ENCODE measurements at regions not wholly inside any gene's neighbourhood (a gene's known extent, or its start where the extent isn't known, plus 50 kb on each side); places are given as distances from the start of the nearest gene placed in this dataset.

DNA sequence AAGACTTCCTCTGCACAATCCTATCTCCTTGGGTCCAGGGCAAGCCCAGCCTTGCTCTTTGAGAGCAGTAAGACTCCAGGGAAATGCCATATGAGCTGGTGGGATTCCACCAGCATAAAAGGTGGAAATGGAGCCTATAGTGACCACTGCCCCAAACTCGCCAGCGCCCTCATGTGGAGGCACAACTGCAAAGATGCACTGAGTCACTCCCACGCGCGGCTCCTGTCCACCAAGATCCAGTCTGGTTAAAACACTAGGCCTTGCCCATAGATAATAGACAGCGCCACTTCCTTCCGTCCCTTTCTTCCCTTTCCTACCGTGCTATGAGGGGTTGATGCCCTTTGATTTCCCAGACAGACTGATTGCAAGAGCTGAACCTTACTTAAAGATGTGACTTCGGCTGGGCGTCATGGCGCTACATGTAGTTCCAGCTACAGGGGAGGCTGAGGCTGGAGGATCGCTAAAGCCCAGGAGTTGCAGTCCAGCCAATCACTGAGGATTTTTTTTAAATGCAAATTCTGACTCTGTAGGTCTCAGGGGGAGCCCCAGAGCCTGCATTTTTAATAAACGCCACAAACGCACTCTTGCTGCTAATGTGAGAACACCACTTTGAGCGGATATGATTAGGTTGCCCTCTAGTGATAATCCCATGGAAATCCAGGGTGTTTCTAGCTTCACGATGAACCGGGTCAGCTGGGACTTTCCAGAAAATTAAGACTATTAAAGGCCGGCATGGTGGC, 136.5 kb downstream of the EPC1 start (continued):
- TF ChIP-seq, protein P1, sequence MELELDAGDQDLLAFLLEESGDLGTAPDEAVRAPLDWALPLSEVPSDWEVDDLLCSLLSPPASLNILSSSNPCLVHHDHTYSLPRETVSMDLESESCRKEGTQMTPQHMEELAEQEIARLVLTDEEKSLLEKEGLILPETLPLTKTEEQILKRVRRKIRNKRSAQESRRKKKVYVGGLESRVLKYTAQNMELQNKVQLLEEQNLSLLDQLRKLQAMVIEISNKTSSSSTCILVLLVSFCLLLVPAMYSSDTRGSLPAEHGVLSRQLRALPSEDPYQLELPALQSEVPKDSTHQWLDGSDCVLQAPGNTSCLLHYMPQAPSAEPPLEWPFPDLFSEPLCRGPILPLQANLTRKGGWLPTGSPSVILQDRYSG (tag; conservative IDR thresholded peaks at IDR 0.05; ENCODE audit: low read depth): no peak
- TF ChIP-seq KAT2B (IDR thresholded peaks at IDR 0.05; ENCODE audit: low read depth, low read length) (no peak), KDM2B (CRISPR knock-in tag; IDR thresholded peaks at IDR 0.05) (no peak), ESRRB (CRISPR knock-in tag; IDR thresholded peaks at IDR 0.05; ENCODE audit: borderline replicate concordance) (no peak), ZC3H11A (IDR thresholded peaks at IDR 0.05; ENCODE audit: low read depth, low read length) (no peak), EGR1 (conservative IDR thresholded peaks at IDR 0.05) (peak; percentile 55), ZNF764 (CRISPR knock-in tag; IDR thresholded peaks at IDR 0.05; ENCODE audit: low read depth) (no peak), JUND (IDR thresholded peaks at IDR 0.05; ENCODE audit: borderline replicate concordance, low read depth, low read length) (no peak; the same call in 1 of the 2 replicates), JUND (tag; IDR thresholded peaks at IDR 0.05; ENCODE audit: borderline replicate concordance, low read depth, low read length) (0 out of 3 replicates have a peak, but pooled peaks have one; percentile 19)
- TF ChIP-seq, protein P2, sequence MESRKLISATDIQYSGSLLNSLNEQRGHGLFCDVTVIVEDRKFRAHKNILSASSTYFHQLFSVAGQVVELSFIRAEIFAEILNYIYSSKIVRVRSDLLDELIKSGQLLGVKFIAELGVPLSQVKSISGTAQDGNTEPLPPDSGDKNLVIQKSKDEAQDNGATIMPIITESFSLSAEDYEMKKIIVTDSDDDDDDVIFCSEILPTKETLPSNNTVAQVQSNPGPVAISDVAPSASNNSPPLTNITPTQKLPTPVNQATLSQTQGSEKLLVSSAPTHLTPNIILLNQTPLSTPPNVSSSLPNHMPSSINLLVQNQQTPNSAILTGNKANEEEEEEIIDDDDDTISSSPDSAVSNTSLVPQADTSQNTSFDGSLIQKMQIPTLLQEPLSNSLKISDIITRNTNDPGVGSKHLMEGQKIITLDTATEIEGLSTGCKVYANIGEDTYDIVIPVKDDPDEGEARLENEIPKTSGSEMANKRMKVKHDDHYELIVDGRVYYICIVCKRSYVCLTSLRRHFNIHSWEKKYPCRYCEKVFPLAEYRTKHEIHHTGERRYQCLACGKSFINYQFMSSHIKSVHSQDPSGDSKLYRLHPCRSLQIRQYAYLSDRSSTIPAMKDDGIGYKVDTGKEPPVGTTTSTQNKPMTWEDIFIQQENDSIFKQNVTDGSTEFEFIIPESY (CRISPR knock-in tag; IDR thresholded peaks at IDR 0.05): peak; percentile 90
- TF ChIP-seq, protein P3, sequence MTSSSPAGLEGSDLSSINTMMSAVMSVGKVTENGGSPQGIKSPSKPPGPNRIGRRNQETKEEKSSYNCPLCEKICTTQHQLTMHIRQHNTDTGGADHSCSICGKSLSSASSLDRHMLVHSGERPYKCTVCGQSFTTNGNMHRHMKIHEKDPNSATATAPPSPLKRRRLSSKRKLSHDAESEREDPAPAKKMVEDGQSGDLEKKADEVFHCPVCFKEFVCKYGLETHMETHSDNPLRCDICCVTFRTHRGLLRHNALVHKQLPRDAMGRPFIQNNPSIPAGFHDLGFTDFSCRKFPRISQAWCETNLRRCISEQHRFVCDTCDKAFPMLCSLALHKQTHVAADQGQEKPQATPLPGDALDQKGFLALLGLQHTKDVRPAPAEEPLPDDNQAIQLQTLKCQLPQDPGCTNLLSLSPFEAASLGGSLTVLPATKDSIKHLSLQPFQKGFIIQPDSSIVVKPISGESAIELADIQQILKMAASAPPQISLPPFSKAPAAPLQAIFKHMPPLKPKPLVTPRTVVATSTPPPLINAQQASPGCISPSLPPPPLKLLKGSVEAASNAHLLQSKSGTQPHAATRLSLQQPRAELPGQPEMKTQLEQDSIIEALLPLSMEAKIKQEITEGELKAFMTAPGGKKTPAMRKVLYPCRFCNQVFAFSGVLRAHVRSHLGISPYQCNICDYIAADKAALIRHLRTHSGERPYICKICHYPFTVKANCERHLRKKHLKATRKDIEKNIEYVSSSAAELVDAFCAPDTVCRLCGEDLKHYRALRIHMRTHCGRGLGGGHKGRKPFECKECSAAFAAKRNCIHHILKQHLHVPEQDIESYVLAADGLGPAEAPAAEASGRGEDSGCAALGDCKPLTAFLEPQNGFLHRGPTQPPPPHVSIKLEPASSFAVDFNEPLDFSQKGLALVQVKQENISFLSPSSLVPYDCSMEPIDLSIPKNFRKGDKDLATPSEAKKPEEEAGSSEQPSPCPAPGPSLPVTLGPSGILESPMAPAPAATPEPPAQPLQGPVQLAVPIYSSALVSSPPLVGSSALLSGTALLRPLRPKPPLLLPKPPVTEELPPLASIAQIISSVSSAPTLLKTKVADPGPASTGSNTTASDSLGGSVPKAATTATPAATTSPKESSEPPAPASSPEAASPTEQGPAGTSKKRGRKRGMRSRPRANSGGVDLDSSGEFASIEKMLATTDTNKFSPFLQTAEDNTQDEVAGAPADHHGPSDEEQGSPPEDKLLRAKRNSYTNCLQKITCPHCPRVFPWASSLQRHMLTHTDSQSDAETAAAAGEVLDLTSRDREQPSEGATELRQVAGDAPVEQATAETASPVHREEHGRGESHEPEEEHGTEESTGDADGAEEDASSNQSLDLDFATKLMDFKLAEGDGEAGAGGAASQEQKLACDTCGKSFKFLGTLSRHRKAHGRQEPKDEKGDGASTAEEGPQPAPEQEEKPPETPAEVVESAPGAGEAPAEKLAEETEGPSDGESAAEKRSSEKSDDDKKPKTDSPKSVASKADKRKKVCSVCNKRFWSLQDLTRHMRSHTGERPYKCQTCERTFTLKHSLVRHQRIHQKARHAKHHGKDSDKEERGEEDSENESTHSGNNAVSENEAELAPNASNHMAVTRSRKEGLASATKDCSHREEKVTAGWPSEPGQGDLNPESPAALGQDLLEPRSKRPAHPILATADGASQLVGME (CRISPR knock-in tag; IDR thresholded peaks at IDR 0.05): no peak
- TF ChIP-seq, protein P4, sequence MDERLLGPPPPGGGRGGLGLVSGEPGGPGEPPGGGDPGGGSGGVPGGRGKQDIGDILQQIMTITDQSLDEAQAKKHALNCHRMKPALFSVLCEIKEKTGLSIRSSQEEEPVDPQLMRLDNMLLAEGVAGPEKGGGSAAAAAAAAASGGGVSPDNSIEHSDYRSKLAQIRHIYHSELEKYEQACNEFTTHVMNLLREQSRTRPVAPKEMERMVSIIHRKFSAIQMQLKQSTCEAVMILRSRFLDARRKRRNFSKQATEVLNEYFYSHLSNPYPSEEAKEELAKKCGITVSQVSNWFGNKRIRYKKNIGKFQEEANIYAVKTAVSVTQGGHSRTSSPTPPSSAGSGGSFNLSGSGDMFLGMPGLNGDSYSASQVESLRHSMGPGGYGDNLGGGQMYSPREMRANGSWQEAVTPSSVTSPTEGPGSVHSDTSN (CRISPR knock-in tag; IDR thresholded peaks at IDR 0.05; ENCODE audit: low read depth): no peak
- TF ChIP-seq, protein P4 (tag; conservative IDR thresholded peaks at IDR 0.05; ENCODE audit: low read depth): no peak
- TF ChIP-seq, protein P5, sequence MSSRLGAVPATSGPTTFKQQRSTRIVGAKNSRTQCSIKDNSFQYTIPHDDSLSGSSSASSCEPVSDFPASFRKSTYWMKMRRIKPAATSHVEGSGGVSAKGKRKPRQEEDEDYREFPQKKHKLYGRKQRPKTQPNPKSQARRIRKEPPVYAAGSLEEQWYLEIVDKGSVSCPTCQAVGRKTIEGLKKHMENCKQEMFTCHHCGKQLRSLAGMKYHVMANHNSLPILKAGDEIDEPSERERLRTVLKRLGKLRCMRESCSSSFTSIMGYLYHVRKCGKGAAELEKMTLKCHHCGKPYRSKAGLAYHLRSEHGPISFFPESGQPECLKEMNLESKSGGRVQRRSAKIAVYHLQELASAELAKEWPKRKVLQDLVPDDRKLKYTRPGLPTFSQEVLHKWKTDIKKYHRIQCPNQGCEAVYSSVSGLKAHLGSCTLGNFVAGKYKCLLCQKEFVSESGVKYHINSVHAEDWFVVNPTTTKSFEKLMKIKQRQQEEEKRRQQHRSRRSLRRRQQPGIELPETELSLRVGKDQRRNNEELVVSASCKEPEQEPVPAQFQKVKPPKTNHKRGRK (tag; IDR thresholded peaks at IDR 0.05): no peak

Measured in K562 (cell line).